Panc1 (cell line): ENCODE measurements at regions not wholly inside any gene's neighbourhood (a gene's known extent, or its start where the extent isn't known, plus 50 kb on each side); places are given as distances from the start of the nearest gene placed in this dataset.

Experiments used
- ATAC-seq: fragments of 200-7000 bp; cut with Tn5 transposase; 2 replicates; pipeline ENCODE4 v1.9.1; 2020; ENCODE audit warnings: mild to moderate bottlenecking, moderate library complexity
- BruUV-seq: library from RNA; stranded (reverse); fragments of 400-500 nt; replicated peaks from 2 replicates; lab custom pipeline; 2021; lab: Mats Ljungman, UMichigan
- CTCF ChIA-PET: fragments of 300-600 bp; sonication (Branson Sonifier 250); formaldehyde crosslinking; loops from one replicate; lab custom pipeline; 2022; ENCODE audit warnings: antibody characterized with exemption; lab: Charles Lee
- POLR2A ChIA-PET: fragments of 300-600 bp; sonication (Branson Sonifier 250); formaldehyde crosslinking; loops from one replicate; lab custom pipeline; 2022; ENCODE audit warnings: antibody characterized with exemption; lab: Charles Lee
- DNase-seq: peaks from one replicate; pipeline ENCODE4 v3.0.0-alpha.2; 2010; ENCODE audit warnings: low read depth, low spot score
- H3K27ac ChIP-seq: 2 replicates; pipeline ENCODE4 v1.5.1; 2011; ENCODE audit warnings: mild to moderate bottlenecking, low read length, inconsistent platforms
- H3K27me3 ChIP-seq: fragments of 200-500 bp; sonication (Bioruptor generic); 2 replicates; pipeline ENCODE4 v1.6.0; 2014; ENCODE audit warnings: low read length, inconsistent platforms; ENCODE audit not compliant: control insufficient read depth, insufficient read depth
- H3K36me3 ChIP-seq: fragments of 200-500 bp; sonication (Bioruptor generic); 2 replicates; pipeline ENCODE4 v1.5.1; 2014; ENCODE audit warnings: inconsistent platforms, mild to moderate bottlenecking, low read length, moderate library complexity; ENCODE audit not compliant: control insufficient read depth, insufficient read depth
- H3K4me1 ChIP-seq: 2 replicates; pipeline ENCODE4 v1.5.1; 2011; ENCODE audit warnings: inconsistent platforms, mild to moderate bottlenecking, low read length, moderate library complexity; ENCODE audit not compliant: control insufficient read depth, insufficient read depth
- H3K4me3 ChIP-seq, 2 experiments: 2 replicates each; pipeline ENCODE4 v1.5.1; 2011 to 2012; ENCODE audit warnings: low read depth in 2 of 2, low read length in 2 of 2, mild to moderate bottlenecking in 2 of 2, inconsistent platforms in 1 of 2, moderate library complexity in 1 of 2
- H3K9me3 ChIP-seq: fragments of 200-500 bp; sonication (Bioruptor generic); 2 replicates; pipeline ENCODE4 v1.5.1; 2014; ENCODE audit warnings: low read depth, mild to moderate bottlenecking, inconsistent platforms, low read length, moderate library complexity; ENCODE audit not compliant: control insufficient read depth, insufficient read depth
- CTCF ChIP-seq: fragments of 450-650 bp; IDR thresholded peaks from 2 replicates; pipeline ENCODE4 v1.5.1; 2017; ENCODE audit warnings: mild to moderate bottlenecking
- POLR2AphosphoS5 ChIP-seq: IDR thresholded peaks from 2 replicates; pipeline ENCODE4 v1.6.1; 2012; ENCODE audit warnings: mild to moderate bottlenecking, low read depth, low read length, moderate library complexity
- SIN3A ChIP-seq: IDR thresholded peaks from 2 replicates; pipeline ENCODE4 v1.6.1; 2012; ENCODE audit warnings: low read depth, mild to moderate bottlenecking, low read length, moderate library complexity, borderline replicate concordance; ENCODE audit not compliant: insufficient read depth
- TCF7L2 ChIP-seq: IDR thresholded peaks from 2 replicates; pipeline ENCODE4 v1.6.1; 2011; ENCODE audit warnings: mild to moderate bottlenecking, low read depth, low read length, inconsistent platforms
- in situ Hi-C: cut with HindIII; loops from 2 replicates; pipeline ENCODE4 v1.10.0; 2016; ENCODE audit warnings: low sequenced_read_pairs, low pct_unique_long_range_greater_than_20kb
- intact Hi-C: fragments of 100-400 bp; cut with micrococcal nuclease; formaldehyde crosslinking; loops from one replicate; pipeline ENCODE4 v1.10.0; 2022; ENCODE audit not compliant: unreplicated experiment
- TF ChIP-seq, protein P1 (sequence below), 2 experiments: IDR thresholded peaks; 2 replicates each; pipeline ENCODE4 v1.6.1; 2011 to 2012; ENCODE audit warnings: low read depth in 2 of 2, control low read depth in 1 of 2, low read length in 1 of 2, mild to moderate bottlenecking in 1 of 2, moderate library complexity in 1 of 2; ENCODE audit not compliant: insufficient read depth in 1 of 2

DNA sequence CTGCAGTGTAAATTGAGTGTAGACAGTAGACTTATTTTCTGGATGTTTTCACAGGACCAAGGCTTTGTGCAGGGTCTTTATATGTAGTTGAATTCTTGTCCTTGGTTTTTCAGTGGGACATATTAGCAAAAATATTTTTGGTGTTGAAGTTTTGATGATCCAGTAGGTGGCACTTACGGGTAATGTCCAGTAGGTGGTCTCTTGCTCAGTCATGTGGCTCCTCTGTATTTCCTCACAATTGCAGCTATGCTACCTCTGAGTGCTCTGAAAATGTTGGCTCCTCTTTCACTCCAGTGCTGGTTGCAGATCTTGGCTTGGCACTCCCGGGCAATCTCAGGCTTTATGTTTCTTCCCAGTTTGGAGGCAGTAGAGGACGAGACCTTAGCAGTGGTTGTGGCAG, 419.8 kb upstream of the AMOT start:
- no peak for TF ChIP-seq TCF7L2
- peak; percentile 16; the same call in 1 of the 2 replicates for TF ChIP-seq CTCF
- TF ChIP-seq, protein P1, sequence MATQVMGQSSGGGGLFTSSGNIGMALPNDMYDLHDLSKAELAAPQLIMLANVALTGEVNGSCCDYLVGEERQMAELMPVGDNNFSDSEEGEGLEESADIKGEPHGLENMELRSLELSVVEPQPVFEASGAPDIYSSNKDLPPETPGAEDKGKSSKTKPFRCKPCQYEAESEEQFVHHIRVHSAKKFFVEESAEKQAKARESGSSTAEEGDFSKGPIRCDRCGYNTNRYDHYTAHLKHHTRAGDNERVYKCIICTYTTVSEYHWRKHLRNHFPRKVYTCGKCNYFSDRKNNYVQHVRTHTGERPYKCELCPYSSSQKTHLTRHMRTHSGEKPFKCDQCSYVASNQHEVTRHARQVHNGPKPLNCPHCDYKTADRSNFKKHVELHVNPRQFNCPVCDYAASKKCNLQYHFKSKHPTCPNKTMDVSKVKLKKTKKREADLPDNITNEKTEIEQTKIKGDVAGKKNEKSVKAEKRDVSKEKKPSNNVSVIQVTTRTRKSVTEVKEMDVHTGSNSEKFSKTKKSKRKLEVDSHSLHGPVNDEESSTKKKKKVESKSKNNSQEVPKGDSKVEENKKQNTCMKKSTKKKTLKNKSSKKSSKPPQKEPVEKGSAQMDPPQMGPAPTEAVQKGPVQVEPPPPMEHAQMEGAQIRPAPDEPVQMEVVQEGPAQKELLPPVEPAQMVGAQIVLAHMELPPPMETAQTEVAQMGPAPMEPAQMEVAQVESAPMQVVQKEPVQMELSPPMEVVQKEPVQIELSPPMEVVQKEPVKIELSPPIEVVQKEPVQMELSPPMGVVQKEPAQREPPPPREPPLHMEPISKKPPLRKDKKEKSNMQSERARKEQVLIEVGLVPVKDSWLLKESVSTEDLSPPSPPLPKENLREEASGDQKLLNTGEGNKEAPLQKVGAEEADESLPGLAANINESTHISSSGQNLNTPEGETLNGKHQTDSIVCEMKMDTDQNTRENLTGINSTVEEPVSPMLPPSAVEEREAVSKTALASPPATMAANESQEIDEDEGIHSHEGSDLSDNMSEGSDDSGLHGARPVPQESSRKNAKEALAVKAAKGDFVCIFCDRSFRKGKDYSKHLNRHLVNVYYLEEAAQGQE (IDR thresholded peaks at IDR 0.05; ENCODE audit: insufficient read depth in 1 of 2, low read depth in 2 of 2, low read length in 1 of 2), result no peak
- no peaks in the 10 kb centered on the region for H3K9me3 ChIP-seq
- no peak overlapping the region for H3K27ac ChIP-seq
- no peaks in the 10 kb centered on the region for H3K36me3 ChIP-seq
- no peak overlapping the region for H3K4me3 ChIP-seq
- in situ Hi-C loops (no loop called here), intact Hi-C loops (no loop called here)
- POLR2A ChIA-PET, result no interaction called here
- DNase-seq (no peak), ATAC-seq (no peak)
- no peaks in the 10 kb centered on the region for H3K27me3 ChIP-seq
- CTCF ChIA-PET, result no interaction called here
- H3K4me1 ChIP-seq, result no peaks in the 10 kb centered on the region
- no TSS peak for BruUV-seq

- H3K4me1 ChIP-seq, result no peaks in the 10 kb centered on the region
- H3K27me3 ChIP-seq, result no peaks in the 10 kb centered on the region
- H3K27ac ChIP-seq, result no peak overlapping the region
- ATAC-seq, result no peak
- no peak for DNase-seq
- CTCF ChIA-PET, result no interaction called here
- BruUV-seq, result no TSS peak
- TF ChIP-seq TCF7L2, result no peak
- TF ChIP-seq, protein P1 (IDR thresholded peaks at IDR 0.05; ENCODE audit: insufficient read depth in 1 of 2, low read depth in 2 of 2, low read length in 1 of 2), result no peak
- TF ChIP-seq POLR2AphosphoS5, result no peak
- TF ChIP-seq CTCF, result no peak
- TF ChIP-seq SIN3A, result no peak
- intact Hi-C loops, result no loop called here
- in situ Hi-C loops, result no loop called here
- POLR2A ChIA-PET, result no interaction called here
- H3K36me3 ChIP-seq, result no peaks in the 10 kb centered on the region
- no peak overlapping the region for H3K4me3 ChIP-seq
- no peaks in the 10 kb centered on the region for H3K9me3 ChIP-seq
Observed at GRCh38 chrX:113222305-113222704, 381.7 kb upstream of the AMOT start.
